GM18909 (cell line): ENCODE measurements at regions not wholly inside any gene's neighbourhood (a gene's known extent, or its start where the extent isn't known, plus 50 kb on each side); places are given as distances from the start of the nearest gene placed in this dataset.
A peak's percentile ranks its signal among the peaks of the same experiment; 100 is the strongest.

Experiments
- ATAC-seq: cut with Tn5 transposase; IDR thresholded peaks from one replicate; pipeline ENCODE4 v1.9.1; 2021; ENCODE audit warnings: mild to moderate bottlenecking; ENCODE audit not compliant: unreplicated experiment, poor library complexity

GRCh38 chr2:181320638-181321037 is 136.5 kb upstream of the ITGA4 start:
- ATAC-seq = no peak

DNA sequence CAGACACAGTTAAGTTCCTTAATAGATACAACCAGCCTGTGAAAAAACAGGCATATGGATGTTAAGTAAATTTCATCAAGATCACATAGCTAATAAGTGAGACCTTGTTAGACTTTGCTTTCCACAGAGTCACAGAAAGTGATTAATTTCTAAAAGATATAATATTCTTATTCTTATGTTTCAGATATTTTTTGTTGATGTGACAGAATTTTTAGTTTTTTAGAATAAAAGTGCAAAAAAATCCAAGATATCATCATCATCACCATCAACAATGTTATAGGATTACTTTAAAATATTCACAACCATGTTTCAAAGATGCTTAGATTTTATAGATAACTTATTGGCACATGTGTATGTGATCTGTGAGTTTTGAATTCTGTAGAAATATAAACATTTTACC is 132.3 kb upstream of the ITGA4 start:
- ATAC-seq = no peak

DNA sequence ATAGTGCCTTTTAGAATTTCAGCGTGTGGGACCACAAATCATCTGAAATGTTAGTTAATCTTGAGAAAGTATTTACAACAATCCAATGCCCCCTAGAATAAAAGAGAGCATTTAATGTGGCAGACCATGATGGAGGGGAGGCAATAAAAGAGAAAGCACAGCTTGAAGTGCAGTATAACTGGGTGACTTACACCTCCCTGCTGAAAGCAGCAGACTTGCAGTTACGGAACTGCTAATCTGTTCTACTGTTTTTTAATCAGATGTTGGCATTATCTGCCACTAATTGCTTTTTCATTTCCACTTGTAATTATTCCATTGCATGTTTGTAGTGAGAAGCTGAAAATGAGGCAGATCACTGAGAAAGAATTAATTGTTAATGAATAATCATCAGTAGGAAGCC is 130.5 kb upstream of the ITGA4 start:
- ATAC-seq = no peak

DNA sequence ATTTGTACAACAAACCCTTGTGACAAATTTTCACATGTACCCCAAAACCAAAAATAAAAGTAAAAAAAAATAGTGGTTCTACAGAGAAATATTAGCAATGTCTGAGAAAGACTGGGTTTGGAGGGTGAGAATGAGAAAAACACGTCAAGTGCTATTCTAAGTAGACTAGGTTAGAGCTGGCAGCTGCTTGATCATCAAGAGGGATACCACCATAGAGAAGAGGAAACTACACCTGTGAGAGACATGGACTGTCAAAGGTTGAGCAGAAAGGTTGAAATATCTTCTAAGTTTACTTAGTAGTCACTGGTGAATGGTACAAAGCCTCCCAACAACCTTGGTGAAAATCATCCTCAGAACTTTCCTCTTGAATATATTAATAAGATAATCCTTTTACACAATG is 126.9 kb upstream of the ITGA4 start:
- no peak for ATAC-seq

GRCh38 chr2:181332044-181332605 is 125.1 kb upstream of the ITGA4 start:
- ATAC-seq = no peak

DNA sequence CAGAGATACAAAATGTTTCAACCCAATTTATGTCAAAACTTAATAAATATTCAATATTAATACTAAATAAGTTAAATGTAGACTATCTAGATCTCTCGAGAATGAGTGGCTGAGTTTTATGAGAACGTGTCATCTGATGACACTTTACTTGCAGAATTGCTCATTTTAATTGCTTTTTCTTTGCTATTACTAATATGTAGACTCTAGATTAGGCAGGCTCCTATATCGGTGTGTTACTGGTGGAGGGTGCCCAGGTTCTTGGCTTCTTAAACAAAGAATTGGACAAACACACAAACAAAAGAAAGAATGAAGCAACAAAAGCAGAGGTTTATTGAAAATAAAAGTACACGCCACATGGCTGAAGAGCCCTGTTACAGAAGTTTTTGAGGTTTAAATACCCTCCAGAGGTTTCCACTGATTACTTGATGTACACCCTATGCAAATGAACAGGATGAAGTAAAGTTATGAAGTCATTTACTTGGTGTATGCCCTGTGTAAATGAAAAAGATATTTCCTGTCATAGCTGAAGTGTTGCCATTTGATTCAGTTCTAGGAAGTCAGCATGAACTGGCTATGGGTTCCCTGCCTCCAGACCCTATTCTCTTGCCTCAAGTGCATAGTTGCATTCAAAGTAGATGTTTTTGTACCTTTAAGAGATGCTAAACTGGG is 122.9 kb upstream of the ITGA4 start:
- peak; percentile 58 for ATAC-seq

GRCh38 chr2:181340891-181341290 is 116.3 kb upstream of the ITGA4 start:
- no peak for ATAC-seq

DNA sequence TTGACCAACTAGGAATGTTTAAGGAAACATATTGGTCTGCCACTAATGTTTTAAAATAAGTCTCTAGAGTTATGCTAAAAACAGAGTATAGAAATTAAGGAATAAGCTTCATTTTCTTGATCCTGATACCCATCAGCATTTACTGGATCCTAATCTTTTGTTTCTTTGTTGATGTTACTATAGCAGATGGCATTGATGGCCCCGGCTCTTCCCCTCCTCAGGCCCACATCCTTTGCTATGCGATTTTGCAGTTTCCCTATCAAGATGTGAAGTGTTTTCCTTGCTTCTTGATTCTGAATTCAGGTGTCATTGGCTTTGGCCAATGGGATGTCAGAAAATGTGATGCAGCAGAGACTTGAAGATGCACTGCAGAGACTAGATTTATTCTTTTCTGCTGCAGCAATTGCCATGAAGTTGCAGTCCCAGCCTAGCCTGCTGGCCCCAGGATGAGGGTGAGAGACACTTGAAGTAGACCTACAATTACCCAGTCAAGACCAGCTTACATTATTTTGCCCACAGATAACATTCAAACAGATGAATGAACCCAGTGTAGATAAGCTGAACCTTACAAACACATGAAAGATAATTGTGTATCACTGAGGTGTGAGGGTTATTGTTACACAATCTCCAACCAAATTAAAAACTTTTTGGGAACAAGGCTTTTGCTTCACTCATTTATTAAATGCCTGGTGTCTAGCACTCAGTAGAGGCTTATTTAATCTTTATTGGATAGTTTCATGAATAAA is 115.2 kb upstream of the ITGA4 start:
- no peak for ATAC-seq

- ATAC-seq = peak; percentile 84
Measured at GRCh38 chr2:181348107-181348837, 108.9 kb upstream of the ITGA4 start.

DNA sequence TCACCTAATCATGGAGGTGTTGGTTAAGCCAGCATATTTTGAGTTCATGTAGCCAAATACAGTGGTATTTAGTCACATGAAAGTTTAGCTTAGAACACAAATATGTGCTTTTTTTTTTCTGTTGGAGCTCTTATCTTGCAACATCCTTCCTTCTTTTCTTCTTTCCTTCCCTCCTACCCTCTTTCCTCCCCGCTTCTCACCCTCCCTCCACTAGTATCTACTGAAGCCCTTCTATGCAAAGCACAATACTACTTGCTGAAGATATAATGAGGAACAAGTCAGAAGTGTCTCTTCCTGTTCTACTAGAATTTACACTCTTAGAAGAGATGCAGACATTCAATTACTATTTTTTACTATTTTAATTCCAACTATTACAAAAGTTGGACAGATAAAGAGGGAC is 105.0 kb upstream of the ITGA4 start:
- ATAC-seq = peak; percentile 46

DNA sequence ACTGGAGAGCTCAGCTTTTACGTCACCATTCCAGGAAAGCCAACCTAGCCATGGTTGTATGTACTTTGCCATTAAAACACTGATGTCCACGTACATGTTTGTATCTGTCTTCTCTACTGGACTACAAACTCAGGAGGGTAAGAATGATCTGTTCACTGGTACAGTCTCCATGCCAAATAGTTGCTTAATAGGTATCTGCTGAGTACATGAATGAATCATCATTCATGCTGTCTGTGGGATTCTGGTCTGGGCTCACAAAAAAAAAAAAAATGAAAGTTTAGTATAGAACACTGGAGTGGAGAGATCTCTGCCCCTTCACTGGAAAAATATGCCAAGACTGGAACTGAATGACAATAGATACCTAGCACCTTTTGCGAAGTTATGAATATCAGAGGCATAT is 102.6 kb upstream of the ITGA4 start:
- ATAC-seq = no peak

DNA sequence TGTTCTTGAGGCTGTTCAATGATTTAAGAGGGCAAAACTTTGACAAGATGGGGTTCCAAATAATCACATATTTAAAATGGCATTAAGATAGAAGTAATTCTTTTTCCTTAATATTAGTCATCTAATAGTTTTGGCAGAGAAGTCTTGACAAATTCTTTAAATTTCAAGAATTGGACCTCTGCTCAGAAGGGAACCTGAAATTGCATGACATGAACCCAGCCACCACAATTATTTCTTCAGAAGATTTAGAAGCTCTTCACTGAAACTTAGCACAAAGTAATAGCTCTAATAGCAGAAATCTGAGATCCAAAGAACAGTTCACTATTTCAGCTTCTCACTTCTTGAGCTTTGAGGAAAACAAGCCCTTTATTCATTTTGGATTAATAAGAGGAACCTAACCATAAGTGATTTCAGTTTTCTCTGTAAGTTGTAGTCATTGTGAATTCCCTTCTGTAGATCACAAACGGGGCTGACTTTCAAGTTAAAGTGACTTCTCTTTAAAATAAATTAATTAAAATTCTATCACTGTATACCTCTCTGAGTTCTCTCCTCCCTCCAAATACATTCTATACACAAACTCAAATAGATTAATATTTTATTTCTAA is 100.6 kb upstream of the ITGA4 start:
- no peak for ATAC-seq

DNA sequence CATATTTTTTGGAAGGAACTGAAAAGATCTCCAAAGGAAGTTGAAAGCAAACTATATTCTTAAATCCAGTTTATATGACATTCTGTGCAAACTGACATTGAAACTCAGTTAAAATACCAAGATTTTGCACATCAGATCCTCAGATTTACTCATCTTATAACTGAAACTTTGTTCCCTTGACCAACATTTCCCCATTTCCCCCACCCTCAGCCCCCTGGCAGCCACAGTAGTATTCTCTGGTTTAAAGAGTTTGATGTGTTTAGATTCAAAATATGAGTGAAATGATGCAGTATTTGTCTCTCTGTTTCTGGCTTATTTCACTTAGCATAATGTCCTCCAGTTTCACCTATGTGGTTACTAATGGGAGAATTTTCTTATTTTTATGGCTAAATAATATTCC is 99.2 kb upstream of the ITGA4 start:
- no peak for ATAC-seq

GRCh38 chr2:181362561-181362960 is 94.6 kb upstream of the ITGA4 start:
- peak; percentile 45 for ATAC-seq

- ATAC-seq = no peak
Measured at GRCh38 chr2:181363164-181363563, 94.0 kb upstream of the ITGA4 start.

GRCh38 chr2:181364492-181365170 is 92.6 kb upstream of the ITGA4 start:
- no peak for ATAC-seq

DNA sequence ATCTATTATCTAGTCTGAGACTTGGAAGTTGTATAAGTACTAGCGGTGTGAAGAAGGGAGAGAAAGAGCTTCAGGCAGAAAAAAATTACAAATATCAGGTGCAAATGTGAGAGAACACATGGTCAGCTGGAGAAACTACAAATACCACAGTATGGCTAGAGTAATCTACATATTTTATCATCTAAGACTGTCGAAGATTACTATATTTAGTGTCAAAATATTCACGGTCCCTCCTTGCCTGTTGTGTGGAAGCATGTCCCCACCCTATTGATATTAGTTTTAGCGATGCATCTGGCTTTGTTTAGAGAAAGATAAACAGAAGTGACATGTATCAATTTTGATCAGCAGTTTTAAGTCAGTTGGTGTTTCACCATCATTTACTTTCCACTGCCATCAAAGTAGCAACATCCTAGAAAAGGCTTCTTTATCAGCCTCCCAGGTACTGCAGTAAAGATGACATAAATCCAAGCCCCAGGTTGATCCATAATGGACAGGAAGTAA is 90.5 kb upstream of the ITGA4 start:
- no peak for ATAC-seq

- ATAC-seq = no peak
Measured at GRCh38 chr2:181367411-181367810, 89.8 kb upstream of the ITGA4 start.

DNA sequence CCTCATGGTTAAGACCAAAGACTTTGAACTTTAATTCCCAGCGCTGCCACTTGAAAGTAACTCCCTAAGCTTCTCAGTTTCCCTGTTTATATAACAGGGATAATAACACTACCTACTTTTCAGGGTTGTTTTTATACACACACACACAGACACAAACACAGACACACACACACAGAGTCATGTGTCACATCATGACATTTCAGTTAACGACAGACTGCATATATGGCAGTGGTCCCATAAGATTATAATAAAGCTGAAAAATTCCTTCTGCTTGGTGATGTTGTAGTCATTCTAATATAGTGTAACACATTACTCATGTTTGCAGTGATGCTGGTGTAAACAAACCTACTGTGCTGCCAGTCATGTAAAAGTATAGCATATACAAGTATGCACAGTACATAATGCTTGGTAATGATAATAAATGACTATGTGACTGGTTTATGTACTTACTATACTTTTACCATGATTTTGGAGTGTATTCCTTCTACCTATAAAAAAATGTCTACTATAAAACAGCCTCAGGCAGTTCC is 89.2 kb upstream of the ITGA4 start:
- no peak for ATAC-seq

- no peak for ATAC-seq
Measured at GRCh38 chr2:181370126-181370525, 87.1 kb upstream of the ITGA4 start.
